NOMO-1 treated with dmso at 0.1 percent for 144 hours (cell line): ENCODE measurements at regions not wholly inside any gene's neighbourhood (a gene's known extent, or its start where the extent isn't known, plus 50 kb on each side); places are given as distances from the start of the nearest gene placed in this dataset.
"Not testable (repeated sequence)": the region's sequence is repeated elsewhere in the genome, so short reads cannot be mapped to it uniquely, and the experiment has no call there.

Experiments used
- DNase-seq: peaks from one replicate; lab custom pipeline; 2025; ENCODE audit not compliant: unreplicated experiment; lab: John Stamatoyannopoulos, UW

DNA sequence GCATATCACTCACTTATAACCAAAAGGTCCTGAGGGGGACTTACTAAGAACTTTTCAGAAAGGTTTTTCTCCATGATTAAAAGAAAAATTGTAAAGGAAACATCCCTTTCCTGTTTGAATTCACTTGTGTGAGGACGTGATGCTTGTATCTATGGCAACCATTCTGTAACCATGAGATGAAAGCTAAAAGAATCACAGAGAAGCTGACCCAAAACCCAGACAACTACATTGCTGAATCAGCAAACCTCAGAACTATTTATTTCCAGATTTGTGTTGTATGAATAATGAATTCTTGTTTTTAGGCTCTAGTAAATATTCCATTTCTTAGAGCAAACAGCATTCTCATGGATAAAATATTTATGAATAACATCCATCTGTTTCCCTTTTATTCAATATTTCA is 91.2 kb downstream of the RCHY1 start:
- no peak for DNase-seq

DNA sequence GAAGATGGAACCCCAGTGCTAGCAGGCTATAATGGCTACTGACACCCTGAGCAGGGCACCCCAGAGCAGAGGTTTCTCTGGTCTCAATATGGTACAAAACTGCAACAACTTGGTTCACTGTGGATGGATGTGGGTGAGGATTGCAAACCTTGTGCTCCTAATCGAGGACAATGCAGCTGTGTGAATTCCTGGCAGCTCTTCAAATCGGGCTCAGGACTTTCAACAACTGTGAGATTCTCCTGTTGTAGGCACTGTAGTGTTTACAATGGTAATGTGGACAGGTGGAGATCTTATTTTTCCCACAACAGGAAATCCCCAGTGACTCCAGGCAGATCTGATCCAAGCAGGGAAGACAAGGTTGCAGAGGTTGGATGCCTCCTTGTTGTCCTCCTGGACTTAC is 101.5 kb downstream of the RCHY1 start:
- no peak for DNase-seq

DNA sequence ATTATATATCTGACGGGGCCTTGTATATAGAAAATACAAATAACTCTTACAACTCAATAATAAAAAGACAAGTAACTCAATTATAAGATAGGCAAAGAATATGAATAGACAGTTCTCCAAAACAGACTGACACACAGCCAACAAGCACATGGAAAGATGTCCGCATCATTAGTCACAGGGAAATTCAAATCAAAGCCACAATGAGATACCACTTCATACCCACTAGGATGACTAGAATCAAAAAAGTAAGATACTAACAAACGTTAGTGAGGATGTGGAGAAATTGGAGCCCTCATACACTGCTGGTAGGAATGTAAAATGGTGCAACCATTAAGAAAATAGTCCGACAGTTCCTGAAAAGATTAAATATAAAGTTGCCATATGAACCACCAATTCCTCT is 115.7 kb downstream of the RCHY1 start:
- DNase-seq = no peak

GRCh38 chr4:75391489-75392166 is 122.6 kb downstream of the RCHY1 start:
- DNase-seq = no peak

- DNase-seq = not testable (repeated sequence)
These were observed 127.8 kb downstream of the RCHY1 start for GRCh38 chr4:75386426-75386825.

DNA sequence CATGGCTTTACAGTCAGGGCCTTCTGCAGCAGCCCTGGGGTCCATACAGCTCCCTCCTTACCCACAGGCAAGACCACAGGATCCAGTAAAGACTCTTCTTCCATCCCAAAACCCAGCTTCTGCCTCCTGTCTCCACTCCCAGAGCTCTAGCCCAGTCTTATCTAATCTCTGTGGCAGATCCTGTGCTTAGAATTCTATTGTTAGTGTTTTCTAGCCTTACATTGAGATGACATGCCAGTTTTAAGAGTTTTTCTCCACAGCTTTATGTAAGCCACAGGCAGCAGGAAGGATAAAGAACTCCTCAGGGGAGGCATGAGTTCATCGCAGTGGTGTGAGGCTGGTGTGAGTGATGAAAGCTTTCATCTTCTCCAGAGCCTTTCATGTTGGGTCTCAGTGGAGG is 129.1 kb downstream of the RCHY1 start:
- no peak for DNase-seq

GRCh38 chr4:75376543-75376942 is 137.7 kb downstream of the RCHY1 start:
- no peak for DNase-seq

- no peak for DNase-seq
These were observed 142.3 kb downstream of the RCHY1 start for GRCh38 chr4:75371915-75372314.

DNA sequence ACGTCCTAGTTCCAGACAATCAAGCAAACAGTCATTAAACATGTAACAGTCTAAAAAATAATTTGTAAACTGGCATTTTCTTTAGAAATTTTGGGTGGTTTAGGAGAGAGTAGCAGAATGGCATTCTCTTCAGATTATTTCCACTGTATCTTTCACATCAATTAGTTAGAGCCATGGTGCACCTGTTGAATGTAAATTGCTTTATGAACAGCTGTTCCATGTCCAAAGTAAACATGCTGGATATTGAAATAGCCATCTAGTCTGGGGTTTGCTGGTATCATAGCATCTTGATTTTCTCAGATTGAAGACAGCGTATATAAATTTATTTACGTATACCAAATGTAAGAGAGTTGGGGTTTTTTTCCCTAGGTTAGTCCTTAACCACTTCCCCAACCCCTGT is 143.6 kb downstream of the RCHY1 start:
- no peak for DNase-seq

DNA sequence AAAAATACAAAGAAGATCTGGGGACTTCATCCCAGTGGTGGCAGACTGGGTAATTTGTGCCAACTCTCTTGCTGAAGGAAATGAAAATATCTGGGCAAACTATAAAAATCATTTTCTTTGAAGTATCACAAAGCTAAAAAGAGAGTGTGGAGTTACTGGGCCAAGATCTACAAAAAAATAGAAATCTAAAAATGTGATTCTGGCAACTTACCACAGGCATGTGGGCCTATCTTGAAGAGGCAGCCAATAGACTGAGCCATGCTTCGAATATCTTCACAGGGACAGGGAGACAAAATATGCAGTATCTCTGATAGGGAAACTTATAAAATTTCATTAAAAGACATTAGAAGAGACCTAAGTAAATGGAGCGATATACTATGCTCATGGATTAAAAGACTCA is 168.8 kb downstream of the RCHY1 start:
- DNase-seq = no peak

GRCh38 chr4:75344915-75345314 is 169.3 kb downstream of the RCHY1 start:
- DNase-seq = no peak

DNA sequence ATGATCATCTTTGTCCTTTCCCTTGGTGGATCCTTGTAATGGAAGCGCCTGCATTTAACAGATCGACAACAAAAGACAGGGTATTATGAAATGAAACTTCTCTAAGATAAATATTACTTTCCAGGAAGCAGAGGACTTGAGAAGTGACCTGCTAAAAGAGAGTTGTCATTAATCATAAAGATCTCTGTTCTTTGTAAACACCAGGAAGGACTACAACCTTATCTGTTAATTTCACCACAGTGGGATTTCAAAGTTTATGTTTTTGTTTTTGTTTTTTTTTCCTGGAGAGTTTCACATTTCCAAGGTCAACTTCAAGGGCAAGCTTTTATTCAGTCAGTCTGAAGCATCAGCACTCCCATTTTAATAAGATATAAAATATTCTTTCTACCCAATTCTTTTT is 170.9 kb downstream of the RCHY1 start:
- DNase-seq = no peak

GRCh38 chr4:75340561-75340960 is 173.6 kb downstream of the RCHY1 start:
- no peak for DNase-seq

DNA sequence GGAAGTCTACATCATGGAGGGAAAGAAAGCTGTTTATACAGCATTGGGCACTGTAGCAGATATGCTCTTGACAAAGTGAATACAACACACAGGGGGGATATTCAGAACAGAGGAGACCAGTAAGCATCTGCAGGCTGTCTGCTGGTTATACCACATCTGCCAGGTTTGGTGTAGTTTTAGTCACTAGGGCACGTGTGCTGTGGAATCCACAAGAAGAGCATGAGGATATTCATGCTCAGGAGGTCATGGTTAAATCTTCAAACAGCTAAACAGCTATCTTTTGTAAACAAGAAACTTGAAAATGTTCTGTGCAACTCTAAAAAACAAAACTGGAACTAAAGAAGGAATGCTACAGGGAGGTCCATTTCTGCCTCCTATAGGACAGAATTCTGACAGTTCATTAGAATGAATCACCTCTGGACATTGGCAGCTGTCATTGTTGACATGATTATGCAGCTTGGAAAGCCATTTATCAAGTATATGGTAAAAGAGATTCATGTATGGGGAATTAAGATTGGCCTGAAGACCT is 175.8 kb downstream of the RCHY1 start:
- DNase-seq = no peak

- no peak for DNase-seq
These were observed 186.2 kb downstream of the RCHY1 start for GRCh38 chr4:75327804-75328512.

DNA sequence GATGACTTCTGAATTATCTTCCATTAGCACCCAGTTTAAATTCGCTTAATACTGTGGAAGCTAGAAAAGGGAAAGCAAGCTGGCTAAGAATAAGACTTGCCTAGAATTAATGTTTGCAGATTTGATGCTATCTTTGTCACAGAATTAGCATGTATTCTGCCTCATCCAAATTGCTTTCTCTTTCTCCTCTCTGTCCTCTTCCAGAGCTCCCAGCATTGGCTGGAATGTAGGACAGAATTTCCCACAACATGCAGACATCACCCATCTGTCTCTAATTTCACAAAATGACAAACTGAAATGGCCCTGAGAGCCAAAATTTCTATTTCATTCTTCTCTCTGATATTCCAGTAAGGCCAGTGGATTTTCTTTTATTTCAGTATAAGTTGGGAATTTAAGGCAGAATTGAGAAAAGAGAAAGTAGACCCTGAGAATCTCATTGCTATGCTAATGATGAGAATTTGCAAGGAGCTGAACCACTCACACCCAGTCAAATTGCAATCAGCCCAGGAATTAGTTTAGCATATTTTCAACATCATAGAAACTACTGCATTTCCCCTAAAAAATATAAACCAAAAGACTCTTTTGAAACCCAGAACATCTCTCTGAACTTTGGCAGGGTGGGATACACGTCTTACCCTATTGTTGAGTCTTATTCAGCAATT is 188.8 kb downstream of the RCHY1 start:
- DNase-seq = no peak

DNA sequence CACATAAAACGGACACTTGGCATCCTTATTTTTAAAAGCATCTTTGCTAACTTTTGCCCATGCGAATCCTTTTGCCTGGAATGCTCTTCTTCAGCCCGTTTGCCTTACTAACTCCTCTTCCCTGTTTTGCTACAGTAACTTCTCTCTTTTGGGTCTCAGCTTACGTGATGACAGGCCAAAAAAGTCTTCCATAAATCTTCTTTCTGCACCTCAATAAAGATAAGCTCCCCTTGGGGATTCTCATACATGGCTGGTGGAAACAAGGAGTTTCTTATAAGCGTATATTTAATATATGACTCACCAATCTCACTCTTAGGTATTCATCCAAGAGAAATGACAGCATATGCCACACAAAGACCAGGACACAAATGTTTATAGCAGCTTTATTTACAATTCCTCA is 192.7 kb downstream of the RCHY1 start:
- DNase-seq = no peak

GRCh38 chr4:75317641-75318040 is 196.6 kb downstream of the RCHY1 start:
- not testable (repeated sequence) for DNase-seq

- DNase-seq = no peak
These were observed 206.2 kb downstream of the RCHY1 start for GRCh38 chr4:75308049-75308448.

GRCh38 chr4:75306506-75306905 is 207.7 kb downstream of the RCHY1 start:
- DNase-seq = no peak

DNA sequence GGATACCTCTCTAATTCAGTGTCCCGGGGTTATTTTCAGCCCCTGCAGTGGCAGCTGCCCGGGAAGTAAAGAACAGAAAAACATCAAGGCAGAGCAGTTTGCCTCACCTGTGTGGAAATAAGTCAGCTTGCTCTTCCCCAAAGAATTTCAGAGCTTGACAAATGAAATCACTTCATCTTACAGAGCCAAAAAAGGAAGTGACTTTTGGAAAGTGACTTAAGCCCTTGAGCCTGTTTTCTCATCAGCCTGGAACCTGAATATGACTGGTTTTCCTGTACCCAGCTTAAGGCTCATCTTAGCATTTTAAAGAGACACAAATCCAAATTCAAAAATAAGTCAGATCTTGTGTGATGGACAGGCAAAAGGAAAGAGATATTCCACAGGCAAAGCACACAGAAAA is 211.6 kb downstream of the RCHY1 start:
- DNase-seq = no peak
